Body of pancreas (tissue), 4 donors: ENCODE measurements at regions not wholly inside any gene's neighbourhood (a gene's known extent, or its start where the extent isn't known, plus 50 kb on each side); places are given as distances from the start of the nearest gene placed in this dataset.

Experiments
- CTCF ChIP-seq, 7 experiments: fragments of 450-650 bp in 4 of 7; fragments of 200-600 bp in 3 of 7; sonication (generic) in 3 of 7; IDR thresholded peaks; one replicate each; pipeline ENCODE4 v1.5.1; 2016 to 2019; ENCODE audit warnings: antibody characterized with exemption in 7 of 7
- POLR2A ChIP-seq, 3 donors: fragments of 450-650 bp; IDR thresholded peaks; one replicate each; pipeline ENCODE4 v1.6.1; 2016; ENCODE audit warnings: antibody characterized with exemption in 3 of 3, mild to moderate bottlenecking in 2 of 3

DNA sequence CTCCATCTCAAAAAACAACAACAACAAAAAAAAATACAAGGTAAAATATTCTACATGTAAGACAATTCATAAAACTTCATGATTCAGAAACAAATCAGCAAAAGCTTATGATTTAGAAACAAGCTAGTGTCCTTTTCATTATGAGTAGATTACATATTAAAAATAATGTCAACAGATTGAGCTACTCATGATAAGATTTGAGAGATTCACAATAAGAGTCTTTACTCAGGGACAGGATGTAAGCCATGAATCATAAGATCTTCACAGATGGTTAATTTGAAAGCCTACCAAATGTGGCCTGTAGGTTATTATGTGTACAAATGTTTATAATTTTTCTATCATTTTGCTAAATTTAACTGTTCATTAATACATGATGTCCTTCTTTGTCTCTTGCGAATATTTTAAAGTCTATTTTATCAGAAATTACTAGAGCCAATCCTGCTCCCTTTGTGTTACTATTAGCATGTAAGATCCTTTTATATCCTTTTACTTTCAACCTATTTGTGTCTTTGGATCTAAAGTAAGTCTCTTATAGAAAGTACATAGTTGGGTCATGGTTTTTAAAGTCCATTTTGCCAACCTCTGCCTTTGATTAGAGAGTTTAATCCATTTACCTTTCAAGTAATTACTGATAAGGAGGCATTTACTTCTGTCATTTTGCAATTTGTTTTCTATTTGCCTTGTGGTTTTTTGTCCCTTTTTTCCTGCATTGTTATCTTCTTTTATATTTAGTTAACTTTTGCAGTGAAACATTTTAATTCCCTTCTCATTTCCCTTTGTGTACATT, 68.3 kb upstream of the RXFP2 start:
- TF ChIP-seq CTCF (IDR thresholded peaks at IDR 0.05) (no peak), POLR2A (IDR thresholded peaks at IDR 0.05) (no peak)
